K562 (cell line): ENCODE measurements at regions not wholly inside any gene's neighbourhood (a gene's known extent, or its start where the extent isn't known, plus 50 kb on each side); places are given as distances from the start of the nearest gene placed in this dataset.
"Not testable (repeated sequence)": the region's sequence is repeated elsewhere in the genome, so short reads cannot be mapped to it uniquely, and the experiment has no call there.

ENCODE experiments used
- ATAC-seq: fragments of 200-7000 bp; cut with Tn5 transposase; 3 replicates; pipeline ENCODE4 v1.9.1; 2020; ENCODE audit warnings: moderate library complexity
- BruUV-seq: library from RNA; stranded (reverse); fragments of 400-500 nt; replicated peaks from 2 replicates; lab custom pipeline; 2021; lab: Mats Ljungman, UMichigan
- CTCF ChIA-PET: fragments of 300-600 bp; formaldehyde crosslinking; extraction: SDS; loops from one replicate; lab custom pipeline; 2021; ENCODE audit warnings: low intra/inter-chr PET ratio; lab: Yijun Ruan, JAX
- POLR2A ChIA-PET: fragments of 300-600, 350-650 bp; sonication (Branson Sonifier 250); formaldehyde crosslinking; extraction: SDS; loops from one replicate; lab custom pipeline; 2021; ENCODE audit warnings: antibody characterized with exemption, inconsistent platforms; lab: Yijun Ruan, JAX
- DNase-seq, 4 experiments: peaks; one replicate each; pipeline versions ENCODE4 v3.0.0 to v3.0.0-alpha.2; 2011 to 2018; ENCODE audit warnings: low spot score in 3 of 4, mixed read lengths in 3 of 4; ENCODE audit errors: extremely low read depth in 1 of 4
- FAIRE-seq: peaks from 2 replicates; lab custom pipeline; 2011; peaks lifted over from hg19 to GRCh38; lab: Jason Lieb, UNC
- H2AFZ ChIP-seq: 2 replicates; pipeline ENCODE4 v1.6.0; 2011; ENCODE audit warnings: low read depth, low read length, control low read depth, inconsistent platforms
- H3K27ac ChIP-seq: fragments of 200-600 bp; 3 replicates; pipeline ENCODE4 v1.8.0; 2011; ENCODE audit warnings: low read depth, mild to moderate bottlenecking, control low read depth, inconsistent platforms, low read length, moderate library complexity, mixed read lengths; ENCODE audit errors: extremely low read depth
- H3K27me3 ChIP-seq, 2 experiments: fragments of 300-600 bp in 1 of 2; 2 replicates in 1 of 2; 3 replicates in 1 of 2; pipeline versions ENCODE4 v1.6.0 to v1.8.0; 2011; ENCODE audit warnings: inconsistent platforms in 2 of 2, low read length in 2 of 2, mild to moderate bottlenecking in 1 of 2, mixed read lengths in 1 of 2, moderate library complexity in 1 of 2; ENCODE audit not compliant: control insufficient read depth in 2 of 2, insufficient read depth in 2 of 2
- H3K36me3 ChIP-seq: fragments of 300-600 bp; 3 replicates; pipeline ENCODE4 v1.8.0; 2011; ENCODE audit warnings: mild to moderate bottlenecking, low read length, inconsistent platforms; ENCODE audit not compliant: control insufficient read depth, insufficient read depth
- H3K4me1 ChIP-seq, 2 experiments: fragments of 200-600 bp in 1 of 2; replicated peaks in 1 of 2; 2 replicates in 1 of 2; 3 replicates in 1 of 2; pipeline versions ENCODE4 v1.5.1 to v1.8.0; 2011; ENCODE audit warnings: inconsistent platforms in 2 of 2, low read length in 2 of 2, mild to moderate bottlenecking in 1 of 2, mixed read lengths in 1 of 2, moderate library complexity in 1 of 2; ENCODE audit not compliant: control insufficient read depth in 2 of 2, insufficient read depth in 2 of 2
- H3K4me2 ChIP-seq: 2 replicates; pipeline ENCODE4 v1.6.1; 2011; ENCODE audit warnings: low read length, control low read depth, inconsistent platforms, mixed read lengths; ENCODE audit not compliant: insufficient read depth
- H3K4me3 ChIP-seq: fragments of 200-600 bp; sonication (generic), shearing (Covaris generic); 2 replicates; pipeline ENCODE4 v1.5.1; 2016; ENCODE audit warnings: control low read depth, inconsistent platforms
- H3K79me2 ChIP-seq: fragments of 200-600 bp; 3 replicates; pipeline ENCODE4 v1.8.0; 2011; ENCODE audit warnings: low read length, inconsistent platforms; ENCODE audit not compliant: control insufficient read depth, insufficient read depth
- H3K9ac ChIP-seq, 2 experiments: 2 replicates each; pipeline versions ENCODE4 v1.6.0 to v1.6.1; 2011; ENCODE audit warnings: low read depth in 2 of 2, low read length in 2 of 2, control low read depth in 1 of 2, inconsistent platforms in 1 of 2, mild to moderate bottlenecking in 1 of 2, mixed read lengths in 1 of 2; ENCODE audit not compliant: insufficient read depth in 1 of 2
- H3K9me1 ChIP-seq: one replicate; pipeline ENCODE4 v1.6.0; 2011; ENCODE audit warnings: inconsistent platforms, mild to moderate bottlenecking, low read length, moderate library complexity; ENCODE audit not compliant: control insufficient read depth, insufficient read depth
- H3K9me3 ChIP-seq: replicated peaks from 2 replicates; pipeline ENCODE4 v1.5.1; 2011; ENCODE audit warnings: low read depth, low read length, inconsistent platforms; ENCODE audit not compliant: control insufficient read depth, insufficient read depth
- H4K20me1 ChIP-seq: replicated peaks from 2 replicates; pipeline ENCODE4 v1.6.1; 2011; ENCODE audit warnings: low read length, inconsistent platforms, mixed read lengths; ENCODE audit not compliant: control insufficient read depth, insufficient read depth
- CEBPG ChIP-seq, 3 experiments: fragments of 200-800 bp in 1 of 3; sonication (Bioruptor generic) in 1 of 3; sonication (generic) in 1 of 3; formaldehyde crosslinking in 1 of 3; IDR thresholded peaks in 2 of 3; conservative IDR thresholded peaks in 1 of 3; 2 replicates each; pipeline versions ENCODE4 v1.6.1 to v1.8.0; 2016 to 2022; ENCODE audit warnings: missing compliant biosample characterization in 2 of 3, missing genetic modification characterization in 2 of 3, mild to moderate bottlenecking in 1 of 3, missing genetic modification reagents in 1 of 3
- EP400 ChIP-seq: fragments of 450-650 bp; IDR thresholded peaks from 2 replicates; pipeline ENCODE4 v1.6.1; 2017; ENCODE audit warnings: antibody characterized with exemption, mild to moderate bottlenecking, moderate library complexity
- HBP1 ChIP-seq: fragments of 450-650 bp; formaldehyde crosslinking; IDR thresholded peaks from 2 replicates; pipeline ENCODE4 v1.4.0; 2022; ENCODE audit warnings: missing genetic modification characterization
- HDAC1 ChIP-seq, 2 experiments: fragments of 450-650 bp; IDR thresholded peaks; 2 replicates each; pipeline ENCODE4 v1.6.1; 2016 to 2017; ENCODE audit warnings: inconsistent platforms in 1 of 2, mild to moderate bottlenecking in 1 of 2, moderate library complexity in 1 of 2
- HDAC2 ChIP-seq: fragments of 450-650 bp; IDR thresholded peaks from 2 replicates; pipeline ENCODE4 v1.6.1; 2016; ENCODE audit warnings: mild to moderate bottlenecking
- MXI1 ChIP-seq: IDR thresholded peaks from 2 replicates; pipeline ENCODE4 v1.6.1; 2011; ENCODE audit warnings: low read depth, mild to moderate bottlenecking, improper control_type of control experiment, low read length
- MYC ChIP-seq, 2 experiments: fragments of 250-450 bp in 1 of 2; sonication (Bioruptor Pico) in 1 of 2; IDR thresholded peaks; 2 replicates each; pipeline versions ENCODE4 v1.5.1 to v1.6.1; 2012 to 2021; ENCODE audit warnings: low read depth in 2 of 2, borderline replicate concordance in 1 of 2, improper control_type of control experiment in 1 of 2, low read length in 1 of 2, mild to moderate bottlenecking in 1 of 2, moderate library complexity in 1 of 2
- WGBS: fragments of 100-300 bp; shearing (Covaris generic); methylation state at CpG from one replicate; pipeline ENCODE4 v1.1.6; 2016; ENCODE audit warnings: low coverage, mixed read lengths; ENCODE audit not compliant: insufficient coverage; ENCODE audit errors: missing lambda C conversion rate; 5-methylcytosine and 5-hydroxymethylcytosine counted together
- in situ Hi-C: fragments of 300-500 bp; cut with MboI; formaldehyde crosslinking; loops from 4 replicates; pipeline ENCODE4 v1.15.0; 2018; ENCODE audit warnings: inconsistent platforms, mixed read lengths
- intact Hi-C: fragments of 100-400 bp; cut with micrococcal nuclease; formaldehyde crosslinking; loops from 2 replicates; pipeline ENCODE4 v1.14.2; 2022
- TF ChIP-seq, protein P1 (sequence below): fragments of 250-450 bp; sonication (Bioruptor Pico); IDR thresholded peaks from 2 replicates; pipeline ENCODE4 v1.8.0; 2021; ENCODE audit warnings: borderline replicate concordance, mild to moderate bottlenecking, moderate library complexity; ENCODE audit not compliant: poor library complexity, severe bottlenecking
- TF ChIP-seq, protein P2 (sequence below): sonication (generic); formaldehyde crosslinking; IDR thresholded peaks from 2 replicates; pipeline ENCODE4 v1.9.0; 2022; ENCODE audit warnings: mild to moderate bottlenecking, missing genetic modification reagents
- TF ChIP-seq, protein P3 (sequence below): sonication (generic); formaldehyde crosslinking; IDR thresholded peaks from 2 replicates; pipeline ENCODE4 v1.9.0; 2022; ENCODE audit warnings: mild to moderate bottlenecking, missing genetic modification reagents
- TF ChIP-seq, protein P4 (sequence below): fragments of 450-650 bp; IDR thresholded peaks from 2 replicates; pipeline ENCODE4 v1.6.1; 2016; ENCODE audit warnings: borderline replicate concordance

- peak in 2 of 4 experiments; percentile 15 for DNase-seq
- POLR2A ChIA-PET; H3K27me3 ChIP-seq; CTCF ChIA-PET; H2AFZ ChIP-seq; intact Hi-C loops; H4K20me1 ChIP-seq; in situ Hi-C loops; H3K9me1 ChIP-seq; H3K9me3 ChIP-seq; TF ChIP-seq CEBPG (tag; conservative IDR thresholded peaks at IDR 0.05 in 1 of 2, IDR thresholded peaks at IDR 0.05 in 1 of 2); MYC (CRISPR knock-in tag; IDR thresholded peaks at IDR 0.05; ENCODE audit: borderline replicate concordance, low read depth): not testable (repeated sequence)
- Histone ChIP-seq H3K4me3 (peak overlapping the region; percentile 80), H3K27ac (peak overlapping the region; percentile 77), H3K4me1 (peaks cover 0 to 21% of the 10 kb centered on the region in 2 experiments; a peak in 2 of 5 replicates), H3K4me2 (peak overlapping the region; percentile 86), H3K79me2 (peaks cover 53% of the 10 kb centered on the region), H3K36me3 (peaks cover 11% of the 10 kb centered on the region; the same call in 1 of the 3 replicates), H3K9ac (peak overlapping the region; percentile 75 to 96)
- BruUV-seq: TSS peak; percentile 48
- ATAC-seq: peak; percentile 54
- peak; percentile 6 for FAIRE-seq
- WGBS: under 1% methylated on average over 32 of the region's 48 CpGs
- TF ChIP-seq, protein P1, sequence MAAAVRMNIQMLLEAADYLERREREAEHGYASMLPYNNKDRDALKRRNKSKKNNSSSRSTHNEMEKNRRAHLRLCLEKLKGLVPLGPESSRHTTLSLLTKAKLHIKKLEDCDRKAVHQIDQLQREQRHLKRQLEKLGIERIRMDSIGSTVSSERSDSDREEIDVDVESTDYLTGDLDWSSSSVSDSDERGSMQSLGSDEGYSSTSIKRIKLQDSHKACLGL: peak; percentile 78
- TF ChIP-seq CEBPG (CRISPR knock-in tag; IDR thresholded peaks at IDR 0.05) (peak; percentile 79; the same call in 1 of the 2 replicates), MXI1 (peak; percentile 58; the same call in 1 of the 2 replicates), HDAC2 (peak; percentile 54; the same call in 1 of the 2 replicates), EP400 (peak; percentile 68; the same call in 1 of the 2 replicates), MYC (IDR thresholded peaks at IDR 0.05; ENCODE audit: low read depth, low read length) (peak; percentile 72), HBP1 (CRISPR knock-in tag) (peak; percentile 99), HDAC1 (IDR thresholded peaks at IDR 0.05) (peak in 1 of 2 experiments; percentile 95; a peak in 3 of 4 replicates)
- TF ChIP-seq, protein P2, sequence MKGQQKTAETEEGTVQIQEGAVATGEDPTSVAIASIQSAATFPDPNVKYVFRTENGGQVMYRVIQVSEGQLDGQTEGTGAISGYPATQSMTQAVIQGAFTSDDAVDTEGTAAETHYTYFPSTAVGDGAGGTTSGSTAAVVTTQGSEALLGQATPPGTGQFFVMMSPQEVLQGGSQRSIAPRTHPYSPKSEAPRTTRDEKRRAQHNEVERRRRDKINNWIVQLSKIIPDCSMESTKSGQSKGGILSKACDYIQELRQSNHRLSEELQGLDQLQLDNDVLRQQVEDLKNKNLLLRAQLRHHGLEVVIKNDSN (CRISPR knock-in tag): 0 out of 2 replicates have a peak, but pooled peaks have one; percentile 11
- TF ChIP-seq, protein P3, sequence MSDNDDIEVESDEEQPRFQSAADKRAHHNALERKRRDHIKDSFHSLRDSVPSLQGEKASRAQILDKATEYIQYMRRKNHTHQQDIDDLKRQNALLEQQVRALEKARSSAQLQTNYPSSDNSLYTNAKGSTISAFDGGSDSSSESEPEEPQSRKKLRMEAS (CRISPR knock-in tag): peak; percentile 79; the same call in 1 of the 2 replicates
- TF ChIP-seq, protein P4, sequence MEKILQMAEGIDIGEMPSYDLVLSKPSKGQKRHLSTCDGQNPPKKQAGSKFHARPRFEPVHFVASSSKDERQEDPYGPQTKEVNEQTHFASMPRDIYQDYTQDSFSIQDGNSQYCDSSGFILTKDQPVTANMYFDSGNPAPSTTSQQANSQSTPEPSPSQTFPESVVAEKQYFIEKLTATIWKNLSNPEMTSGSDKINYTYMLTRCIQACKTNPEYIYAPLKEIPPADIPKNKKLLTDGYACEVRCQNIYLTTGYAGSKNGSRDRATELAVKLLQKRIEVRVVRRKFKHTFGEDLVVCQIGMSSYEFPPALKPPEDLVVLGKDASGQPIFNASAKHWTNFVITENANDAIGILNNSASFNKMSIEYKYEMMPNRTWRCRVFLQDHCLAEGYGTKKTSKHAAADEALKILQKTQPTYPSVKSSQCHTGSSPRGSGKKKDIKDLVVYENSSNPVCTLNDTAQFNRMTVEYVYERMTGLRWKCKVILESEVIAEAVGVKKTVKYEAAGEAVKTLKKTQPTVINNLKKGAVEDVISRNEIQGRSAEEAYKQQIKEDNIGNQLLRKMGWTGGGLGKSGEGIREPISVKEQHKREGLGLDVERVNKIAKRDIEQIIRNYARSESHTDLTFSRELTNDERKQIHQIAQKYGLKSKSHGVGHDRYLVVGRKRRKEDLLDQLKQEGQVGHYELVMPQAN: peak; percentile 95
Measured at GRCh38 chr16:29612381-29613306, 50.4 kb upstream of the SPN start.
